ENCODE measurements at regions not wholly inside any gene's neighbourhood (a gene's known extent, or its start where the extent isn't known, plus 50 kb on each side); places are given as distances from the start of the nearest gene placed in this dataset.

DNA sequence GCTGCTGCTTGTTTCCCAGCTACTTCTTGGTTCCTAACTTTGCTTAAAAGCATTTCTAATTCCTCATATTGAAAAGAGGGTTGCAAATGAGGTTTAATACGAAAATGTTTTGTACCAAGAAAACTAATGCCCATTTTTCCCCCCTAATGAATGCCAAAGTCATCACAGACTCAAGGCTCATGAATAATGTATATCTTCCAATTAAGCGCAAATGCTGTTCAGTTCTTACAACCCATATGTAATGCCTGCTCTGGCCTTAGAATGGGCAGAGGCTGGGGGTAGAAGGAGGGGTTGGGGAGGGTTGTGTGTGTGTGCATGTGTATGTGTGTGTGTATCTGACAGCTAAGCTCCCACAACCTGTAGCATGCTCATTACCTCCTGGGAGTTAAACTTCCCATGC is 901.7 kb downstream of the KCNMA1 start:
- TF ChIP-seq POLR2A (IDR thresholded peaks at IDR 0.05) = no peak
- TF ChIP-seq, protein P1, sequence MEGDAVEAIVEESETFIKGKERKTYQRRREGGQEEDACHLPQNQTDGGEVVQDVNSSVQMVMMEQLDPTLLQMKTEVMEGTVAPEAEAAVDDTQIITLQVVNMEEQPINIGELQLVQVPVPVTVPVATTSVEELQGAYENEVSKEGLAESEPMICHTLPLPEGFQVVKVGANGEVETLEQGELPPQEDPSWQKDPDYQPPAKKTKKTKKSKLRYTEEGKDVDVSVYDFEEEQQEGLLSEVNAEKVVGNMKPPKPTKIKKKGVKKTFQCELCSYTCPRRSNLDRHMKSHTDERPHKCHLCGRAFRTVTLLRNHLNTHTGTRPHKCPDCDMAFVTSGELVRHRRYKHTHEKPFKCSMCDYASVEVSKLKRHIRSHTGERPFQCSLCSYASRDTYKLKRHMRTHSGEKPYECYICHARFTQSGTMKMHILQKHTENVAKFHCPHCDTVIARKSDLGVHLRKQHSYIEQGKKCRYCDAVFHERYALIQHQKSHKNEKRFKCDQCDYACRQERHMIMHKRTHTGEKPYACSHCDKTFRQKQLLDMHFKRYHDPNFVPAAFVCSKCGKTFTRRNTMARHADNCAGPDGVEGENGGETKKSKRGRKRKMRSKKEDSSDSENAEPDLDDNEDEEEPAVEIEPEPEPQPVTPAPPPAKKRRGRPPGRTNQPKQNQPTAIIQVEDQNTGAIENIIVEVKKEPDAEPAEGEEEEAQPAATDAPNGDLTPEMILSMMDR (IDR thresholded peaks at IDR 0.05) = no peak

Data from testis (tissue), 2 donors.